ENCODE measurements at regions not wholly inside any gene's neighbourhood (a gene's known extent, or its start where the extent isn't known, plus 50 kb on each side); places are given as distances from the start of the nearest gene placed in this dataset.

DNA sequence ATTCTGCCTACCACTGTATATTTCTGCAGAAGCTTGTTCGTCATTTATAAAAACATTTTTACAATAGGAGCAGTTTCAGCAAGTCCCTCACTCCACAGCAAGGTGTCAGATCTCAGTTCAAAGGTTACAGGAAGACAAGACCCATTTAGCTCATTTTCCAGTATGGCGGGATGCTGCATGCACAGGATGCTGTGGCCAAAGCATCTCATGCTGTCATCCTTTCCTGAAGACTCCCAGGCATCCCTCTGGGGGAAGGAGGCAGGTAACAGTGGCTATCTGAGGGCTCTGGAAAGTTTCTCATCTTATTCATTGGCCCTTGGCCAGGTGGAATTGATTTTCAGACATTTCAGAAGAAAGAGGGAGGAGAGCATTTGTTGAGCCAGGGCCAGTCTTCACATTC, 539.3 kb upstream of the CDH5 start:
- TF ChIP-seq POLR2A (IDR thresholded peaks at IDR 0.05; ENCODE audit: borderline replicate concordance, extremely low read depth, insufficient read depth, insufficient read length) (no peak), CTCF (IDR thresholded peaks at IDR 0.05 in 2 of 3, conservative IDR thresholded peaks at IDR 0.05 in 1 of 3; ENCODE audit: borderline replicate concordance in 1 of 3, insufficient read depth in 1 of 3, low read depth in 2 of 3, low read length in 2 of 3) (no peak), CEBPB (IDR thresholded peaks at IDR 0.05; ENCODE audit: low read depth) (no peak), SP1 (IDR thresholded peaks at IDR 0.05; ENCODE audit: low read depth) (no peak), JUND (IDR thresholded peaks at IDR 0.05) (no peak), ZFX (IDR thresholded peaks at IDR 0.05) (no peak), YY1 (IDR thresholded peaks at IDR 0.05; ENCODE audit: extremely low read depth, insufficient replicate concordance, low read depth, low read length) (no peak), EGR1 (IDR thresholded peaks at IDR 0.05; ENCODE audit: low read depth) (no peak), SIN3A (IDR thresholded peaks at IDR 0.05; ENCODE audit: low read depth) (no peak), POLR2AphosphoS5 (IDR thresholded peaks at IDR 0.05; ENCODE audit: low read depth, low read length) (no peak)
- TF ChIP-seq, protein P1, sequence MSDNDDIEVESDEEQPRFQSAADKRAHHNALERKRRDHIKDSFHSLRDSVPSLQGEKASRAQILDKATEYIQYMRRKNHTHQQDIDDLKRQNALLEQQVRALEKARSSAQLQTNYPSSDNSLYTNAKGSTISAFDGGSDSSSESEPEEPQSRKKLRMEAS (IDR thresholded peaks at IDR 0.05) = no peak
- TF ChIP-seq, protein P2, sequence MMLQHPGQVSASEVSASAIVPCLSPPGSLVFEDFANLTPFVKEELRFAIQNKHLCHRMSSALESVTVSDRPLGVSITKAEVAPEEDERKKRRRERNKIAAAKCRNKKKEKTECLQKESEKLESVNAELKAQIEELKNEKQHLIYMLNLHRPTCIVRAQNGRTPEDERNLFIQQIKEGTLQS (IDR thresholded peaks at IDR 0.05) = no peak
